Right hindlimb (tissue), 1 donor: ENCODE measurements at regions not wholly inside any gene's neighbourhood (a gene's known extent, or its start where the extent isn't known, plus 50 kb on each side); places are given as distances from the start of the nearest gene placed in this dataset.
"Not testable (repeated sequence)": the region's sequence is repeated elsewhere in the genome, so short reads cannot be mapped to it uniquely, and the experiment has no call there.

Experiments used
- DNase-seq: peaks from one replicate; pipeline ENCODE4 v3.0.0-alpha.2; 2018

- peak; percentile 38 for DNase-seq
Measured at GRCh38 chr3:15903759-15904720, 106.3 kb upstream of the ANKRD28 start.

- DNase-seq: no peak
Measured at GRCh38 chr3:15905041-15905440, 107.3 kb upstream of the ANKRD28 start.

- DNase-seq: not testable (repeated sequence)
Measured at GRCh38 chr3:15907403-15907802, 109.6 kb upstream of the ANKRD28 start.

- no peak for DNase-seq
Measured at GRCh38 chr3:15918988-15919387, 121.2 kb upstream of the ANKRD28 start.

GRCh38 chr3:15919971-15920370 lies 122.2 kb upstream of the ANKRD28 start:
- DNase-seq: no peak

GRCh38 chr3:15923640-15924405 lies 126.0 kb upstream of the ANKRD28 start:
- DNase-seq: no peak

GRCh38 chr3:15924914-15925313 lies 127.1 kb upstream of the ANKRD28 start:
- DNase-seq: no peak

GRCh38 chr3:15926871-15927270 lies 129.1 kb upstream of the ANKRD28 start:
- no peak for DNase-seq

GRCh38 chr3:15927969-15928368 lies 130.2 kb upstream of the ANKRD28 start:
- DNase-seq: no peak

GRCh38 chr3:15929944-15930571 lies 132.3 kb upstream of the ANKRD28 start:
- DNase-seq: no peak

- DNase-seq: peak; percentile 20
Measured at GRCh38 chr3:15932348-15933300, 134.8 kb upstream of the ANKRD28 start.

GRCh38 chr3:15933439-15934139 lies 135.8 kb upstream of the ANKRD28 start:
- no peak for DNase-seq

GRCh38 chr3:15934389-15935195 lies 136.8 kb upstream of the ANKRD28 start:
- DNase-seq: no peak

- DNase-seq: peak; percentile 20
Measured at GRCh38 chr3:15936312-15936711, 138.5 kb upstream of the ANKRD28 start.

GRCh38 chr3:15940641-15941040 lies 142.9 kb upstream of the ANKRD28 start:
- DNase-seq: no peak

GRCh38 chr3:15941457-15941856 lies 143.7 kb upstream of the ANKRD28 start:
- DNase-seq: not testable (repeated sequence)

GRCh38 chr3:15941958-15942357 lies 144.2 kb upstream of the ANKRD28 start:
- DNase-seq: no peak

GRCh38 chr3:15942462-15942861 lies 144.7 kb upstream of the ANKRD28 start:
- DNase-seq: peak; percentile 27

GRCh38 chr3:15942936-15943335 lies 145.2 kb upstream of the ANKRD28 start:
- DNase-seq: no peak

- no peak for DNase-seq
Measured at GRCh38 chr3:15948388-15948787, 150.6 kb upstream of the ANKRD28 start.
